ENCODE measurements at regions not wholly inside any gene's neighbourhood (a gene's known extent, or its start where the extent isn't known, plus 50 kb on each side); places are given as distances from the start of the nearest gene placed in this dataset.

- TF ChIP-seq CTCF (IDR thresholded peaks at IDR 0.05) (no peak), POLR2A (IDR thresholded peaks at IDR 0.05) (no peak)
Observed at GRCh38 chr5:159410480-159410879, 80.2 kb upstream of the IL12B start.

Data from breast epithelium (tissue), 3 donors.